EL (cell line): ENCODE measurements at regions not wholly inside any gene's neighbourhood (a gene's known extent, or its start where the extent isn't known, plus 50 kb on each side); places are given as distances from the start of the nearest gene placed in this dataset.
"Not testable (repeated sequence)": the region's sequence is repeated elsewhere in the genome, so short reads cannot be mapped to it uniquely, and the experiment has no call there.

Source experiments
- DNase-seq: peaks from one replicate; pipeline ENCODE4 v3.0.0-alpha.2; 2016

- no peak for DNase-seq
Measured at GRCh38 chr1:94302497-94302896, 65.1 kb upstream of the ARHGAP29 start.

- no peak for DNase-seq
Measured at GRCh38 chr1:94301186-94301585, 63.8 kb upstream of the ARHGAP29 start.

- DNase-seq = no peak
Measured at GRCh38 chr1:94300731-94301130, 63.3 kb upstream of the ARHGAP29 start.

GRCh38 chr1:94299627-94300553 lies 62.5 kb upstream of the ARHGAP29 start:
- DNase-seq = peak; percentile 85

GRCh38 chr1:94298861-94299260 lies 61.5 kb upstream of the ARHGAP29 start:
- DNase-seq = no peak

GRCh38 chr1:94296018-94296417 lies 58.6 kb upstream of the ARHGAP29 start:
- peak; percentile 60 for DNase-seq

- not testable (repeated sequence) for DNase-seq
Measured at GRCh38 chr1:94292978-94293377, 55.6 kb upstream of the ARHGAP29 start.

- DNase-seq = not testable (repeated sequence)
Measured at GRCh38 chr1:94289244-94289643, 51.9 kb upstream of the ARHGAP29 start.
